ENCODE measurements at regions not wholly inside any gene's neighbourhood (a gene's known extent, or its start where the extent isn't known, plus 50 kb on each side); places are given as distances from the start of the nearest gene placed in this dataset.
A peak's percentile ranks its signal among the peaks of the same experiment; 100 is the strongest.
"Not testable (repeated sequence)": the region's sequence is repeated elsewhere in the genome, so short reads cannot be mapped to it uniquely, and the experiment has no call there.

DNA sequence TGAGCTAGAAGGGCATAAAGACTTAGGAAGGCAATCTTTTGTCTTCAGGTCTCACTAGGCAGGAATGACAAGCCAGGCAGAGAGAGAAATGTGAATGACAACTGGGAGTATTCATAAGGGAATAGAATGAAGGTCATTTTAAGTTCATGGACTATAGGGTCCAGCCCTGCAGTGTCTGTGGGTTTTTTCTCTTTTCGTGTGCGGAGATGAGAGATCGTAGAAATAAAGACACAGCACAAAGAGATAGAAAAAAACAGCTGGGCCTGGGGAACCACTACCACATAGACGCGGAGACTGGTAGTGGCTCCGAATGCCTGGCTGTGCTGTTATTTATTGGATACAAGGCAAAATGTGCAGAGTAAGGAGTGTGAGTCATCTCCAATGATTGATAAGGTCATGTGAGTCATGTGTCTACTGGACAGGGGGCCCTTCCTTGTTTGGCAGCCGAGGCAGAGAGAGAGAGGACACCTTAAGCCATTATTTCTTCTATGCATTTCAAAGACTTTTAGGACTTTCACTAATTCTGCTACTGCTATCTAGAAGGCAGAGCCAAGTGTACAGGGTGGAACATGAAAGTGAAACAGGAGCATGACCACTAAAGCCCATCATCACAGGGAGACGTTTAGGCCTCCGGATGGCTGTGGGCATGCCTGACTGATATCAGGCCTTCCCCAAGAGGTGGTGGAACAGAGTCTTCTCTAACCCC is 921.8 kb upstream of the PCDH10 start:
- no peak for DNase-seq
- in situ Hi-C loops (cut with HindIII; ENCODE audit: low pct_ligation_motif_present, low pct_unique_long_range_greater_than_20kb, low sequenced_read_pairs) = no loop called here

GRCh38 chr4:132227857-132228165 is 921.3 kb upstream of the PCDH10 start:
- DNase-seq = peak; percentile 33
- in situ Hi-C loops (cut with HindIII; ENCODE audit: low pct_ligation_motif_present, low pct_unique_long_range_greater_than_20kb, low sequenced_read_pairs) = not testable (repeated sequence)

GRCh38 chr4:132228676-132229075 is 920.4 kb upstream of the PCDH10 start:
- in situ Hi-C loops (cut with HindIII; ENCODE audit: low pct_ligation_motif_present, low pct_unique_long_range_greater_than_20kb, low sequenced_read_pairs) = no loop called here
- DNase-seq = no peak

DNA sequence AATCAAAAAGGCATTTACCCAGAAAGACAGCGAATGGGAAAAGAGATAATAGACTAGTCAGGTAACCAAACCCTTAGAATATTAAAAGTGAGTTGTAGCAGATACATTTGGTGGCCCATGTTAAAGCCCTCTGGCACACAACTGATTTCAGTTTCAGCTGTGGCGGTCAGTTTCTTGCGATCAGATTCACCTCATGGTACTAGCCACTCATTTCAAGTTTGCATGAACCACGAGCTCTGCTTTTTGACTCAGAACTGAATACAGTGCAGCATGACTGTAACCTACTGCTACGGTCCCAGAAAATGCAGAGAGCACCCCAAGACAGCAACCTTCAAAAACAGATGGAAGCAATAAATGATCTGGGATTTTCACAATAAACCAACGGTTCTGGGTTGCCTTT is 919.1 kb upstream of the PCDH10 start:
- no peak for DNase-seq
- in situ Hi-C loops (cut with HindIII; ENCODE audit: low pct_ligation_motif_present, low pct_unique_long_range_greater_than_20kb, low sequenced_read_pairs) = no loop called here

DNA sequence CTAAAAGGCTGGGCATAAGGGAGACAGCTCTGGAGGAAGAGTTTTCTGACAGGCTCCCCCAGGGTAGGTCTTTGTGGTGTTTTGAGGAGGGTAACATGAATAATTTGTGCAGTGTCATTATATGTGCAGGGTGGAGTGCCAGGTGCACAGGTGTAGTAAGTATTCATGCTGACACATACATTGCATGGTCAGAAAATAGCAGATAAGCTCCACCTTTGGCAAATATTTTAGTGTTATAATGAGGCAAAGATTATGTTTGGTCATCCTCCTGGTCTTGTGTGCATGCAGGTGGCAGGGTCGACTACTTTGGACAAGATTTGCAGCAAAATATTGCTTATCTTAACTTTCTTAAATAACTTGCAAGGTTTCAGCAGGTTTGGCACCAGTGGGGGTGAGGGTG is 910.4 kb upstream of the PCDH10 start:
- in situ Hi-C loops (cut with HindIII; ENCODE audit: low pct_ligation_motif_present, low pct_unique_long_range_greater_than_20kb, low sequenced_read_pairs) = no loop called here
- no peak for DNase-seq

DNA sequence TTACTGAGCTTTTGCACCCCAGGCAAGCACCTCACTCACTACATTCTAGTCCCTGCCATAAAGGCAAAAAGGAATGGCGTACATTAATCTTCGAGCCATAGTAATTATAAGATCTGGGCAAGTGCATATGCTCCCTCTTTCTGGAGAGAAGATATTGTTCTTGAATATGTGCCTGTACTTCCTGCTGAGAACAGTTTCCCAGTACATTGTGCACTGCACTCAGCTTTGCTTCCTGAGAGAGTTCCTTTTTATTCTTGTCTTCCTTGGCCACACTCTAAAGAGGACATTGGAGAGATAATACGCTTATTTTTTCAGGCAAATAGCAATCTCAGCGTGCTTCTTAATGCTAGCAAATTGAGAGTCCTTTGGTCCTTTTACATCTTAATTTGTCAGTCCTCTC is 909.0 kb upstream of the PCDH10 start:
- in situ Hi-C loops (cut with HindIII; ENCODE audit: low pct_ligation_motif_present, low pct_unique_long_range_greater_than_20kb, low sequenced_read_pairs) = no loop called here
- no peak for DNase-seq

DNA sequence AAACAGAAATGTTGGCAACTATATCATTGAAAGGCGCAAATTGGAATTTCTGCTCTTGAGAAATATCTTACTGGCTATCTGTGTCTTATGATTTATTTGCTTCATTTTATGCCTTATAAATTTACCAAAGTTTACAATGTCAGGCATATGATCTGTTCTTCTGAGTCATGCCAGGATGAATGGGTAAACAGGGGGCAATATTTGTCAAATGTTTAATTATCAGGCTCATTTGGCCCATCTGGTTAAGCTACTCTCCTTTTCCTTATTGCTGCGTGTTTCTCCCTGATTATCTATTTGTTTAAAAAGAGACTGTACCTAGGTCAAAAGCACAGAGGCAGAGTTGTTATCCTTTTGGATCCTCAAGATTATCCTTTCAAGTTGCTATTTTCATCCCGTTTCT is 903.8 kb upstream of the PCDH10 start:
- in situ Hi-C loops (cut with HindIII; ENCODE audit: low pct_ligation_motif_present, low pct_unique_long_range_greater_than_20kb, low sequenced_read_pairs) = no loop called here

GRCh38 chr4:132264176-132264575 is 884.9 kb upstream of the PCDH10 start:
- in situ Hi-C loops (cut with HindIII; ENCODE audit: low pct_ligation_motif_present, low pct_unique_long_range_greater_than_20kb, low sequenced_read_pairs) = no loop called here
- no peak for DNase-seq

More for the DNA sequence above, 903.8 kb upstream of the PCDH10 start:
- no peak for DNase-seq

DNA sequence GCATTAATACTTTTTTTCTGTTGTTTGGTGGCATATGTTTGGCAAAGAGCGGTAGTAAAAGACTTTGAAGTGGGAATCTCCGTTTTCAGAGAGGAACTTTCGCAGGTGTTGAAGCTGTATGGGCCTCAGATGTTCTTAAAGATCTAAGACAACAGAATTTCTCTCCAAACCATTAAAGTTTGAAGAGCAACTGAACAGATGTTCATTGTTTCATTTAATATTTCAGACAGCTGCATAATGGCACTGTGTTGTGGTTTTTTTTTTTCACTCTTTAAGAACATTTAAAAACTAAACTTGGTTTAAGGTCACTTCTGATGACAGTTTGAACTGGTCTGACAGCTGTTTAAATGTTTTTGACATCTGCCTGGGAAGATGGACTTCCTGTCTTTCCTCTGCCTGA is 882.7 kb upstream of the PCDH10 start:
- in situ Hi-C loops (cut with HindIII; ENCODE audit: low pct_ligation_motif_present, low pct_unique_long_range_greater_than_20kb, low sequenced_read_pairs) = no loop called here
- no peak for DNase-seq

GRCh38 chr4:132267321-132267720 is 881.8 kb upstream of the PCDH10 start:
- DNase-seq = no peak
- in situ Hi-C loops (cut with HindIII; ENCODE audit: low pct_ligation_motif_present, low pct_unique_long_range_greater_than_20kb, low sequenced_read_pairs) = no loop called here

GRCh38 chr4:132269303-132269990 is 879.6 kb upstream of the PCDH10 start:
- DNase-seq = no peak
- in situ Hi-C loops (cut with HindIII; ENCODE audit: low pct_ligation_motif_present, low pct_unique_long_range_greater_than_20kb, low sequenced_read_pairs) = no loop called here

- DNase-seq = no peak
- in situ Hi-C loops (cut with HindIII; ENCODE audit: low pct_ligation_motif_present, low pct_unique_long_range_greater_than_20kb, low sequenced_read_pairs) = no loop called here
These were observed 873.4 kb upstream of the PCDH10 start for GRCh38 chr4:132275583-132276121.

DNA sequence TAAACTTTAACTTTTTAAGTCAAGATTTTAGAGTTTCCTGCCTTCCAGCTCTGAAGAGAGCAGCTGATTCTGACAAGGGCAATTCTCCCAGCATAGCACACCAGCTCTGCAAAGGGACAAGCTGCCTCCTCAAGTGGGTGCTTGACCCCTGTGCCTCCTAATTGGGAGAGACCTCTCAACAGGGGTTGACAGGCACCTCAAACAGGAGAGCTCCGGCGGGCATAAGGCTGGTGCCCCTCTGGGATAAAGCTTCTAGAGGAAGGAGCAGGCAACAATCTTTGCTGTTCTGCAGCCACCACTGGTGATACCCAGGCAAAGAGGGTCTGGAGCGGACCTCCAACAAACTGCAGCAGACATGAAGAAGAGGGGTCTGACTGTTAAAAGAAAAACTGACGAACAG is 872.9 kb upstream of the PCDH10 start:
- no peak for DNase-seq
- in situ Hi-C loops (cut with HindIII; ENCODE audit: low pct_ligation_motif_present, low pct_unique_long_range_greater_than_20kb, low sequenced_read_pairs) = no loop called here

GRCh38 chr4:132276989-132277388 is 872.1 kb upstream of the PCDH10 start:
- no peak for DNase-seq
- in situ Hi-C loops (cut with HindIII; ENCODE audit: low pct_ligation_motif_present, low pct_unique_long_range_greater_than_20kb, low sequenced_read_pairs) = no loop called here

GRCh38 chr4:132281733-132282132 is 867.4 kb upstream of the PCDH10 start:
- no peak for DNase-seq
- in situ Hi-C loops (cut with HindIII; ENCODE audit: low pct_ligation_motif_present, low pct_unique_long_range_greater_than_20kb, low sequenced_read_pairs) = no loop called here

- DNase-seq = no peak
- in situ Hi-C loops (cut with HindIII; ENCODE audit: low pct_ligation_motif_present, low pct_unique_long_range_greater_than_20kb, low sequenced_read_pairs) = no loop called here
These were observed 864.1 kb upstream of the PCDH10 start for GRCh38 chr4:132284910-132285426.

DNA sequence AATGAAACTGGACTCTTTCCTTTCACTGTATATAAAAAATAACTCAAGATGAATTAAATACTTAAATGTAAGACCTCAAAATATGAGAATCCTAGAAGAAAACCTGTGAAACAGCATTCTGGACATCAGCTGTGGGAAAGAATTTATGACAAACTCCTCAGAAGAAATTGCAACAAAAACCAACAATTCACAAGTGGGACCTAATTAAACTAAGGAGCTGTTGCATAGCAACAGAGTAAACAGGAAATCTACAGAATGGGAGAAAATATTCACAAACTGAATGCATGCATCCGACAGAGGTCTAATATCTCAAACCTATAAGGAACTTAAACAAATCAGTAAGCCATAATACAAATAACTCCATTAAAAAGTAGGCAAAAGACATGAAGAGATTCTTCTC is 851.7 kb upstream of the PCDH10 start:
- in situ Hi-C loops (cut with HindIII; ENCODE audit: low pct_ligation_motif_present, low pct_unique_long_range_greater_than_20kb, low sequenced_read_pairs) = no loop called here
- DNase-seq = no peak

DNA sequence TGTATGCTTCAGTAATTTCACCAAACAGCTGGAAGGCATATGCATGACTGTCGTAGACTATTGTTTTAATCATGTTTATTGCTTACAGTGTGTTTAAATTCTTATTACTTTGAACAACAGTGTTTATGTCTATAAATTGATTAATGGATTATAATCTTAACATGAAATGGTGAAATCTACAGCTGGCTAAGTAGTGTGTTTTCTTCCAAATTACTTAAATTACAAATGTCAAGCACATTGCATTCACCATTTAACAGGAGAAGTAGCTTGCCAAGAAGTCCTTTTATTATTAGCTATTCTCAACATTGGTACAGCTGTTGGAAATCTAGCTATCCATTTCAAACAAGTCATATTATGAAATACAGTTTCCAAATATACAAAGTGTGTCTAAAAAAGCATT is 849.3 kb upstream of the PCDH10 start:
- DNase-seq = no peak
- in situ Hi-C loops (cut with HindIII; ENCODE audit: low pct_ligation_motif_present, low pct_unique_long_range_greater_than_20kb, low sequenced_read_pairs) = no loop called here

DNA sequence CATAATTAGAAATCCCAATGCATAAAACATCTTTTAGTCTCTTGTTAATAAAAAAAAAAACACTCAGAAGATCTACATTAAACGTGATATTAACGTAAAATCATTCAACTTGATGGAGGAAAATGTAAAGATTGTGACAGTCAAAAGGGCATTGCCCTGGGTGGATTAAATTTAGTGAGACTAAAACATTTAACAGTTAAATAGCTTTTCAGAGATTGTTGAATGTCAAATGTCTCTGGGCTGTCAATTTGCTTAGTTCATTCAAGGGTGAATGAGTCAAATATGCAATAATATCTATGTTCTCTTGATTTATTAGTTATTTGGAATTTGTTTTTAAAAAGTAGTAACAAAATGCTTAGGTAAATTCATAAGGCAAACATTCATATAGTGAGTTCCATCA is 836.6 kb upstream of the PCDH10 start:
- in situ Hi-C loops (cut with HindIII; ENCODE audit: low pct_ligation_motif_present, low pct_unique_long_range_greater_than_20kb, low sequenced_read_pairs) = no loop called here
- no peak for DNase-seq

- no peak for DNase-seq
- in situ Hi-C loops (cut with HindIII; ENCODE audit: low pct_ligation_motif_present, low pct_unique_long_range_greater_than_20kb, low sequenced_read_pairs) = no loop called here
These were observed 835.2 kb upstream of the PCDH10 start for GRCh38 chr4:132313852-132314251.

All from ACHN (cell line).